HG03460 (cell line): ENCODE measurements at regions not wholly inside any gene's neighbourhood (a gene's known extent, or its start where the extent isn't known, plus 50 kb on each side); places are given as distances from the start of the nearest gene placed in this dataset.

Source experiments
- ATAC-seq: cut with Tn5 transposase; IDR thresholded peaks from one replicate; pipeline ENCODE4 v1.9.1; 2021; ENCODE audit not compliant: unreplicated experiment

DNA sequence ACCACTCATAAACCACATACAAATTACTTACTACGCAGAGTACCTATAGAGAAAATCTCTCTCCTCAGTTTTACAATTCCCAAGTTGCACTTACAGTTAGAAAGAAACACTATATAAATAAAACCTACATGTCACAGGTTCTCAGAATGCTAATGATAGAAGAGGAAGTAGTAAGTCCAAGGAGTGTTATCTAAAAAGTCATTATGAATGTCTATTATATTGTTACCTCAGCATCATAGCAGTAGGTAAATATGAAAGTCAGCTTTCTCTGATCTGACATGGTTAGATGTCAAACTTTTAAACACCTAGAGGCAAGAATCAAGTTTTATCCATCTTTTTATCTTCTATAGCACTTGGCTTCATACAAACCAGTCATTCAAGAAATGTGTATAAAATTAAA is 163.2 kb upstream of the FAM241A start:
- ATAC-seq, result no peak

DNA sequence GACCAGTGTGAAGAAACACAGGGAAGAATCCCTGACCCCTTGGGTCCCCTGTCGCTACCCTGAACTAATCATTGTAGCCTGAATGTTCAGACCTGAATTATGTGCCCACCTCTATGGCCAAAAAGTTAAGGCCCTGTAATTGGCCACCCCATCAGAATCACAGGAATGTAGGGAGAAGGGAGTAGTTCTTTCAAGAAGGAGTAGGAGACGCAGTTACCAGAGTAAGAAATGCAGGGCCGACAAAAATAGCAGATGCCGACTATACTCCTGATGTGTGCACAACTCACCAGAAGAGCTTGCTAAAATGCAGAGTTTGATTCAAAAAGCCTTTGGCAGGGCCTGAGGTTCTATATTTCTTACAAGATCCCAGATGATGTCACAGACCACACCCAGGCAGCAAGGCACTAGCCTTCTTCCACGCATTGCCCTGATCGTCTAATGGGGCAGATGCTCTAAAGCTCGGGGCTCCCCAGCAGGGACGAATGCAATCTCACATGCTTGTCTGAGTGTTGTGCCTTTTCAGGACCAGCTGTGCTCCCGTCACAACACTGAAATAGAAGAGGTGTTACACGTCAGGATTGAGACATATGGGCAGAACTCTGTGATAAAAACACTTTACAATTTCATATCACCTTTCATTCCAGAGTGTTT is 161.0 kb upstream of the FAM241A start:
- ATAC-seq, result no peak

DNA sequence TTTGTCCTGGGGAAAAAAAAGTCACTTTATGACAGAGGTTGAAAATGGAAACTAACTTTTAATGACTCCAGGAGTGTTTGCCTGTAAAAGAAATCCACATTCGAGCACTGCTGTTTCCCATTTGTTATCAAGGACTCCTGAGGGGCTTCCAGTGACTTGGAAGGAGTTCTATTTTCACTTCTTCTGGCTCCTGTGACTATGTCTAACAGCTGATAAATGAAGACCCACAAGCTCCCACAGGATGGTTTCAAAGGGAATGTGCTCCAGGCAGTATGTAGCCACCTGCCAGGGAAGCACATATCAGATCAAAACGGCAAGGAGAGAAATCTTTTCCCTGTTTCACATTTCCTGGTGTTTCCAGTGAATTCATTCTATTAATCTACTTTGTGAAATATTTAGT is 159.8 kb upstream of the FAM241A start:
- ATAC-seq, result no peak

DNA sequence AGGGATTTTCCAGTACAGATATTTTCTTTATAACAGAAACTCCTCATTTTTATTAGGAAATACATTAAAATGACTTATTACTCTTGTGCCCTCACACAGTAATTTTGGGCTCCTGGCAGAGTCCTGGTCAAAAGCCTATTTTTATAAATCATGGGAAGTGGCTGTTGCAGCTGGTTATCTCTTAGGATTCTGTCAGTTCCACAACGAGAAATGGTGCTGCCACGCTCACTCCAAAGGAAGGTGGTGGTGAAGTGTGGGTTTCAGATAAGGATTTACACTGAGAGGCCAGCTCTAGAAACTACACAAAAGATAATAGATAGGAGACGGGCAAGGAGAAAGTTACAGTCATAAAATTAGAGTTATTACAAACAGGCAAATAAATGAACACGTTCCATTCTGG is 159.2 kb upstream of the FAM241A start:
- ATAC-seq, result no peak

DNA sequence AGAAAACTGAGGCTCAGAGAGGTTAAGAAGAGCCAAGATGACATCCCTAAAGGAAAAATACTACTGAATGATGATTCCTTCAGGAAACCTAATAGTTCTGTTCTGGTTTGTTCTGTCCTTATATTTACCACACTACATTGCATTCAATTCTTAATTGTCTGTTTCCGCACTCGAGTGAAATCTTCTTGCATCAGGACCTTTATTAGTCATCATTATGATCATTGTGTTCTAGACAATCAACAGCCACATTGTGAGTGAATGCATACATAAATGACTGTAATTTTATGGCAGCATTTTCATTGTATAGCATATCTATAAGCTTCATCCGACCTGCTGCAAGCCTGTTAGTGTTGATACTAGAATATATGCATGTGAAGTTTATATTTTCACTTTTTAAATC is 156.7 kb upstream of the FAM241A start:
- ATAC-seq, result no peak

DNA sequence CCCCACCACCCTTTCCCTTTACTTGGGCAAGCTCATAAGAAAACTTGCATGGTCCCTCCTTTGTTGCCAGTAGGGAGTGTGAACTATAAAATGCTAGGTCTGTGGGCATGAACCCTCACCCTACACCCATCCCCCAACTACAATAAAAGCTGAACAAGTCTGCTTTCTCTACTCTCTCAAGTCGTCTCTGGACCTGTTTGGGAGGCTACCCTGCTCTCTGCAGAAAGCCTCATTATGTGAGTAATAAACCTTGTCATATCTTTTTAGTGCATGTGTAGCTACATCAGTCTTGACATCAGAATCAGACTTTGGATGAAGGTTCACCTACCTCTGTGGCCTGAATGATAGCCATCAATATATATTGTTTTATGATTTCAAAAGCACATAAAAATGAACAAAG is 155.4 kb upstream of the FAM241A start:
- no peak for ATAC-seq

DNA sequence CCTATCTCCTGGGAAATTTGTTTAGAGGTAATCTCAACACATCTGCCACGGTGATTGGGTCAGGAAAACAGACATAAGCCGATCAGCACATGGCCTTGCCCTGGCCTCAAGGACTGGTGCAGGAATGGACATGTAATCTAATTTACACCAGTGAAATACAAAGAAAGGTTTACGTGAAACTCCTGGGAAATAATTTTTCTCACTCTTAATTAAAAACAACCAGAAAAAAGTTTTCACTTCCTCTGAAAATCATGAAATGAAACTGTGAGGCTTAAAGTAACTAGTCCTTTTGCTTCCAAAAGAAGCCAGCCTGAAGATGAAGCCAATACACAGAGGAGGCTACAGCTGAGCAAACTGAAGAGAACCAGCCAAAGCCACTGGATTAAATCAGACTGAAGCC is 154.1 kb upstream of the FAM241A start:
- peak; percentile 94 for ATAC-seq

DNA sequence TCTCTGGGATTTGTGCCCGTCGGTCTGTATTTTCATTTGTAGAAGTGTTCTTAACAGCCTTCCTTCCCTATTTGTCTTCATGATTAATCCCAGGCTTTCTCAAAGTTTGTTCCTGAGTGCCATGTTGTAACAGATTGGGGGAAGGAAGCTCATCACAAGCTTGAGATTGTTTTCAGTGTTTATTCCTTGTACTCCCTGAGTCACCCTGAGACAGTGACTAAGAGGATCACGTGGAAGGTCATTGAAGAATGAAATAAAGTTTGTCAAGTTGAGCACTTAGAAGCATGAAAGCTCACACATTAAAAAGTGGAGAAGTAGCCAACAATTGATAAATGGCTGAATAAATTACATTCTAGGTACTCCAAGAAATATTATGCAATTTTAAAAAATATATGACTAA is 153.5 kb upstream of the FAM241A start:
- ATAC-seq, result no peak

DNA sequence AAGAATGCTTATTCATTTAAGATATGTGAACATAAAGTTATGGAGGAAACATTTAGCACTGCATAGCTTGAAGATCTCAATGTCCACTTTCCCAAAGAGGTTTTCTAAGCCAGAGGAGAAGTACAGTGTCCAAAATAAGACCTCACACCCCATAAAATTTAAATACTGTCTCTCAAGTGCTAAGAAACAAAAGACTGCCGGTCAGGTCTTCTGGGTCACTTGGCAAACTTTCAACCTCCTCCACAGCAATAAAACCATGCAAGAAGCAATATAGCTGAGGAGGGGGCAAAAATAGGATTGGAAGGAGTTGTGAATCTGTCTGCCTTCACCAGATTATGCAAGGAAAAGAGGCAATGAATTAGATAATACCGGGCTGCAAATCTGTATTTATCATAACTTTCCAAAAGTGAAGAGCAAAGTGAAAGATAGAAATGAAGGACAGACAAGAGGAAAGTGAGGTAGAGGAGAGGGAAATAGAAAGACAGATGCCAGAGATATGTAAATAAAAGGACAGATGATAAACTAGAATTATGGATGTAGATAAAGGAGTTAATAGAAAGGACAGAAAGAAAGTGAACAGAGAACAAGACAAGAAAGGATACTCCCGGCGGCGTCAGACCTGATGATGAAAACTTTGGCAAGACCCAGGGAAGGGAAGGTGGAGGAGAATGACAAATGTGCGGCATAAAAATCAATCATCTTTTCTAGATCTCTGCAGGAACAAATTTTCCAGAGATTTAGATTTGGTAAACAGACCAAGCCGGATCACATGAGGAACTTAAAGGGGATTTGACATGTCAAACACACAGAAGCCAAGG is 152.7 kb upstream of the FAM241A start:
- no peak for ATAC-seq

DNA sequence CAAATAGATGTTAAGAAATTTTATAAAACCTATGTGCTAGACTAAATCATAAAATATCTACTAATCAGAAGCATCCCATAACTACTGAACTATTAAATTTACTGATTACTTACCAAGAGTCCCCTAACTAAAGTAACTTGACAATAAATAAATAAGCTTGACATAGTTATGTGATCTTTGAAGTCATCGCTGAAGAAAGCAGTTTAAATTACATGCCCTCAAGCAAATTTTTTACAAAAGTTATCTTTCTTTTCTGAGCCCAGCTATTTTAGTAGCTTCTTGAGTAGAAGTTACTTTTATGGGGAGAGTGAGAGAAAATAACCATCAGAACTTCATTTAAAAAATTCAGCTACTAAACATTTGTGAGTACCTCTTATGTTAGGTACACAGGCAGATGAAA is 150.9 kb upstream of the FAM241A start:
- ATAC-seq, result no peak

DNA sequence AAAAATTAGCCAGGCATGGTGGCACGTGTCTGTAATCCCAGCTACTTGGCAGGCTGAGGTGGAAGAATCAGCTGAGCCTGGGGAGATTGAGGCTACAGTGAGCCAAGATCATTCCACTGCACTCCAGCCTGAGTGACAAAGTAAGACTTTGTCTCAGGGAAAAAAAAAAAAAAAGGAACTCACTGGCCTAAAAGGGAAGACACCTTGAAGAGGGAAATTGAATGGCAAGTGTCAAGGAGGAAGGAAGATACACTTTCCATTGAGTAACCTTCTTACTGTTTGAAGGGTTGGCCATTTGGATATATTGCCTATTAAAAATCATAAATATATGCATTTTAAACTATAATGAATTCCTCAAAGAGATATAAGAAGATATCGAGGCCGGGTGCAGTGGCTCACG is 147.5 kb upstream of the FAM241A start:
- no peak for ATAC-seq

DNA sequence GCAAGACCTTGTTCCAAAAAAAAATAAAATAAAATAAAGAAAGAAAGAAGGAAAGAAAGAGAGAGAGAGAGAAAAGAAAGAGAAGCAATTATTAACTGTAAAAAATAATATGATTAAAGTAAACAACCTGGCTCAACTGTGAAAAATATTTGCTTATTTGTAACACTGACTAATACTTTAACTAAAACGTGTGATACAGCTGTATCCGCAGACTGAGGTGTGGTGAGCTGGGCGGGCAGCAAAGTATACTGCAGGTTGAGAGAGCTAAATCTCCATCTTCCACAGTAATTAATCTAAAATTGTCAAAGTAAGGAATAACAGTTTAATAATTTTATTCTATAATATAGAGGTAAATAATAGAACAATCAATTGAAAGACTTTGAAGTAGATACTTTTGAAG is 145.5 kb upstream of the FAM241A start:
- no peak for ATAC-seq

DNA sequence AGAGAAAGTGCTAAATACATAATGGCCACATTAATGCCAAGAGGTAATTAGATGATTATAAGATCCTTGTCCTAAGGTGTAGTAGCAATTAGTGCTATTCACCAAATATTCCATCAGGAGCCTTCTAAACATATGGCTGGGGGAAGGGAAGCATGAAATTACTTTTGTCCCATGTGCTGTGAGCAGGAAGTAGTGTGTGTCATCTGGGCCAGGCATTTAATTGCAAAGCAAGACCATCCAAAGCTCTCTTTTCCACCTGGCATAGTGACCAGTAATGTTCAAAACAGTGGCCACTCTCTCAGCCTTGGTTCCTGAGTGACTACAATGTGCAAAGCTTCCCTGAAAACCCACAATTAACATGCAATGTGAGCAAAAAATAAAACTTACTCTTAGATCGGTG is 144.2 kb upstream of the FAM241A start:
- ATAC-seq, result no peak

DNA sequence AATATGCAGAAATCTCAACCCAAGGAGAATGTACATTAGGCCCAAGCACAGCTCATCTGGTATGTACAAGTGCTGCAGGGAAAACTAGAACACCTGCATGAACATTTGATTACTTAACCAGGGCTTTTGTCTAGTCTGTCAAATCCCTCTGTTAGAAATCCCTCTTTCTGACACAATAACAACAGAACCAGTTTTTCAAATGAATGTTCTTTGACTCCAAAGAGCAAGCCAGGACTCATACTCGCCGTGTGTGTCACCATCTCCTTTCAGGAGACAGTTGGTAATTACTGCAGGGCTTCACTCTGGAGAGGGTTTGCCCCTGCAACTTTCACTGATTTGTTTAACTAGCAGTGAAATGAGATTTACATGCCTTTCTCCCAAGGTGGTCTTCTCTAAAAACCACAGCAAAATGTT is 143.0 kb upstream of the FAM241A start:
- no peak for ATAC-seq

DNA sequence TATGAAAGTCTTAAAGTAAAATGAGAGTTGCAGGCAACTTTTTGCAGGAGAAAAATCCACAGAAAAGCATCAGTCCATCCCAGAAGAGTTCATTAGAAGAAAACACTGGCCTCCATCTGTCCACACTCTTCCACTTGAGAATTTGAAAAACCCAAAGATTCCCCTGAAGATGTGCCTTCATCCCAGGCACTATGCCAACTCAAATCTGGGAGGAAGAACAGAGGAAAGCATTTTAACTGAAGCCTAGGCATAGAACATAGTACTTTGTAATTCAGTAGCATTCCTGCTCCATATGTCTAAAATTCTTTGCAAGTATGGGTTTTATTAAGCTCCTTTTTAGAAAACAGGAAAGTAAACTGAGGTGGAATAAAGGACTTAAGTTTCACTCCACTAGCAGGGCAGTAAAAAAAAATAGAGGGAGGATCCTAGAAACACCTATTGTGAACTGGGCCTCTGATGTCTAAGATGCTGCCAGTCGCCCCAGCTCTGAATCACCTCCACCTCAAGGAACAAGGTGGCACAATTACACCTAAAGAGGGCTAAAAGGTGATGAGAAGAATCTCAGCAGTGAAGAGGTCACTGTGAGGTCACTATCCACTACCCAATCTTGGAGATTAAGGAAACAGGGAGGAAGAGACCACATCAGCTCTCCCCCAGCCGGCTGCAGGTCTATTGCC is 141.9 kb upstream of the FAM241A start:
- ATAC-seq, result no peak

DNA sequence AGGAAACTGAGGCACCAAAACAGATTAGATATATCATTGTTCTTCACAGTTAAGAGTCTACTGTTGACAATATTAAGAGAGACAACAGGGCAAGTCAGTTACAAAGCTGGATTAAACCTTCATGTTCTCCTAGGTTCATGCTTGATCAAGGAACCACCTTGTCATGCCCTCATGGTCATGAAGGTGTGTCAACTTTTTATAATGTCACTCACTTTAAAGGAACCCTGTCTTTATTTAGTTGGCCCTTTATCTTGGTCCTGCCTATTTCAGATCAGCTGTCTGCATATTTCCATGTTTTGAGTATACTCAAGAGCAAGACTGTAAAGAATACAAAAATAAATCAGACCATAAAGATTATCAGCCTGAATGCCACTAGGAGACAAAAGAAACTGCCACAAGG is 140.2 kb upstream of the FAM241A start:
- no peak for ATAC-seq

DNA sequence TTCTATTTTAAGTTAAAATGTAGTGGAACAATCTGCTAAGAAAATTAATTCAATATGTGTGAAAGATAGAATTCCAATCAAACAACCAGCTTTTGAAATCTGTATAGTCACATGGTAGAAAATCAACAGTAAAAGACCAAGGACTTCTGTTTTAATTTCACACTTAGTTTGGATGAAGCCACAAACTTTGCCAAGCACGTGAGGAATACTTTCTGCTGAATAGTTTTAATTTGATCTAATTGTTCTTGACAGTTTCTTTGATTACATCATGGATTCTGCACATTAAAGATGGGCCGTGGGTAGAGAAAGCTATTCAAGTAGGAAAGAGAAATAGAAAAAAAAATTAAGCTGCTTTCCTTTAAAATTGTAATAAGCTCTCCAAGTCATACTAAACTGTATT is 137.9 kb upstream of the FAM241A start:
- no peak for ATAC-seq

DNA sequence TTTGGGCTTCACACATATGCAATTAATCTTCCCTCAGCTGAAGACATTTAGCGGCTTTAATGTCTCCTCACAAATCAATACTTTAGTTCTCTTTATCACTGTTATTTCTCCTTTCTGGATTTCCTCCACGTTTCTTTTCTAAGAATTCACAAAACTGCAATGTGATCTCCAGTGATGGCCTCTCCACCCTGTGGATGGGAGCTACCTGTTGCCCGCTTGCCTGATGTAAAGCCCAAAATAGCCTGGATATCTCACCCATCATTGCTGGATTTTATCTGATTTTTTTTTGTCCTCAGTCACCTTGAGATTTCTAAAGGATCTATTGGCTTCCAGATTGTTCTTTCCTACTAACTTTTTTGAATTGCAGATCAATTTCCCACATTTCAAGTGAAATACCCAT is 129.3 kb upstream of the FAM241A start:
- ATAC-seq, result no peak

DNA sequence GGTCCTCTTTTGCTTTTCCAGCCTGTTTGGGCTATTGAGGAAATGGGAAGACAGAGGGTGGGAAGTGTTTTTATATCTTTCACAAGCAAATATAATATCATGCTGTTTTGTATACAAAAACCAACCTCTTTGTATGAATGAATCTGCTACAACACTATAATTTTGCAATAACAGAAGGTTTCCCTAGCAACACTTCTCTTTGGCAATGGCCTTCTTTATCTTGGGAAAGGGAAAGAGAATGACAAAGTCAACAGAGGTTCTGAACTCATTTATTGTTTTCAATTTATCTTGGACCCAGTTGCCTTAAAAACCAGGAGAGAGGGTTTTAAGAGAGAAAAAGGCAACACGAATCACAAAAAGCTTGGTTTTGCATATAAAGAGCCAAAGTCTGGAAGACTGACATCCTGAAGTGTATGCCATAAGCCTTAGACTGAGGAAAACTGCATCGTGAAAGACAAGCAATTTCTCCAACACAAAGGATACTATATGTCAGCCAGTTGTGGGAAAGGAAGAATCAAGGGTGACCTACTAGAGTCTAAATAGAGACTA is 121.8 kb upstream of the FAM241A start:
- ATAC-seq, result no peak

DNA sequence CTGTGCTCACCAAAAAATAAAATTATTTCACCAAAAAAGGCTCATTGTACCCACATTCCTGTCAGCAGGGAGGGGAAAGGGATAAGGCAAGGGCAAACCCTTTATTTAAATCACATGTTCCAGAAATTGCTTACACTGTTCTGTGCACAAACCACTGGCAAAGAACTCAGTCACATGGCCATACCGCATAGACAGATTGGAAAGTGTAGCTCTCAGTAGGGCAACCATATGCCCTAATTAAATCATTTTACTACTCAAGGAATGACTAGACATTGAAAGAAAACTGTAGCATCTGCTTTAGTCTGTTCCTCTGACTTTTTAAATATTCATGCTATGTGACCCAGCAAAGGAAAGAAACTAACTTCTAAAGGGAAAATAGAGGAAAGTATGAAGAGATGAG is 119.2 kb upstream of the FAM241A start:
- ATAC-seq, result no peak

DNA sequence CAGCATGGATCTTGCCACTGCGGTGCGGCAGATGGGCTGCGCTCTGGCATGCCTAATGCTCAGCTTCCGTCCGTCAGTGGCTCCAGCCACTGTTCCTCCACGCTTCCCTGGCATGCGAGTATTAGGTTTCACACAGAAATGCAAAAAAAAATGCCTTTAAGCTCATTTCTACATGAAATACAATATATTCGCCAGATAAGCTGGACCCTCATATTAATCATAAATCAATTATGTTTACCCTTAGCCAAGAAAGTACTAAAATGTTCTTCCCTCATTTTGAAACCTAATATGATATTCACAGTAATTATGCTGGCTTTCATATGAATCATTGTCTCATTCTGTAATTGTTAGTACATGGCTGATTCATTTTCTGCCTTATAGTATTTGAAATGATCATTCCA is 115.5 kb upstream of the FAM241A start:
- no peak for ATAC-seq
